ENCODE measurements at regions not wholly inside any gene's neighbourhood (a gene's known extent, or its start where the extent isn't known, plus 50 kb on each side); places are given as distances from the start of the nearest gene placed in this dataset.

DNA sequence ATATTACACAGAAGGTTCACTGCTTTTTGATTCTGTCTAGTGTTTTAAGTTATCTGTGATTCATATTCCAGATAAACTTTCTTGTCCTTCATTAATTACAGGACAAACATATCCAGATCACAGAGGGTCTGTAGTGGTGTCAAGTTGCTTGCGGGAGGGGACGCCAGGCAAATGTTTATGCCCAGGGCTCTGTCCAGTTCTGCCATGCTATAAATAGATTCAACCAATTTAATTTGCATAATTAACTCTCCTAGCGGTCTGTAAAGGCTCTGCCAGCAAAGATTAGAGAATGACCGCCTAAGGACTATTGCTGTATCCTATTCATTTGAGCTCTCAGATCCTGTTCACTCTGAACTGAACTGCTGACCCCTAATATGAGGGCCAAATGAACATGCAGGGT, 59.7 kb upstream of the TRPC4 start:
- Histone ChIP-seq H3K36me3 (no peaks in the 10 kb centered on the region), H3K27me3 (no peaks in the 10 kb centered on the region), H3K9me3 (no peaks in the 10 kb centered on the region), H3K4me1 (no peaks in the 10 kb centered on the region), H3K4me3 (no peak overlapping the region), H3K27ac (no peak overlapping the region)
- DNase-seq (ENCODE audit: low spot score), result no peak
- TF ChIP-seq, protein P1, sequence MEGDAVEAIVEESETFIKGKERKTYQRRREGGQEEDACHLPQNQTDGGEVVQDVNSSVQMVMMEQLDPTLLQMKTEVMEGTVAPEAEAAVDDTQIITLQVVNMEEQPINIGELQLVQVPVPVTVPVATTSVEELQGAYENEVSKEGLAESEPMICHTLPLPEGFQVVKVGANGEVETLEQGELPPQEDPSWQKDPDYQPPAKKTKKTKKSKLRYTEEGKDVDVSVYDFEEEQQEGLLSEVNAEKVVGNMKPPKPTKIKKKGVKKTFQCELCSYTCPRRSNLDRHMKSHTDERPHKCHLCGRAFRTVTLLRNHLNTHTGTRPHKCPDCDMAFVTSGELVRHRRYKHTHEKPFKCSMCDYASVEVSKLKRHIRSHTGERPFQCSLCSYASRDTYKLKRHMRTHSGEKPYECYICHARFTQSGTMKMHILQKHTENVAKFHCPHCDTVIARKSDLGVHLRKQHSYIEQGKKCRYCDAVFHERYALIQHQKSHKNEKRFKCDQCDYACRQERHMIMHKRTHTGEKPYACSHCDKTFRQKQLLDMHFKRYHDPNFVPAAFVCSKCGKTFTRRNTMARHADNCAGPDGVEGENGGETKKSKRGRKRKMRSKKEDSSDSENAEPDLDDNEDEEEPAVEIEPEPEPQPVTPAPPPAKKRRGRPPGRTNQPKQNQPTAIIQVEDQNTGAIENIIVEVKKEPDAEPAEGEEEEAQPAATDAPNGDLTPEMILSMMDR (IDR thresholded peaks at IDR 0.05), result no peak

DNA sequence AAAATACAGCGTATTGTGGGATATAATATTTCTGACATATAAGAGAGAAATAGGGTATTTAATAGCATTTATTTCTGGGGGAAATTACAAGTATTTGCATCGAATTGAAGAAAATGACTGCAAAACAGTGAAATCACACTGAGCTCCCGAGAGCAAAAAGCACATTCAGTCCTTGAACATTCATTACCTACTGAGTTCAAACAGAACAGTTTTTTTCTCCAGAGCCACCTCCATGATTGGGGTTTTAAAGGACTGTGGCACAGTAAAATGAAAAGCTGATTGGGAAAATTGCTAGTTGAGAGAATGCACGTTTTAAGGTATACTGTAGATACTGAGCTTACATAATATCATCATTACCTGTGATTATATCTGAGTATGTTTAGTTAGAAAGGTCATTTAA, 58.0 kb upstream of the TRPC4 start:
- Histone ChIP-seq H3K36me3 (no peaks in the 10 kb centered on the region), H3K27ac (no peak overlapping the region)
- TF ChIP-seq, protein P1 (IDR thresholded peaks at IDR 0.05), result no peak

DNA sequence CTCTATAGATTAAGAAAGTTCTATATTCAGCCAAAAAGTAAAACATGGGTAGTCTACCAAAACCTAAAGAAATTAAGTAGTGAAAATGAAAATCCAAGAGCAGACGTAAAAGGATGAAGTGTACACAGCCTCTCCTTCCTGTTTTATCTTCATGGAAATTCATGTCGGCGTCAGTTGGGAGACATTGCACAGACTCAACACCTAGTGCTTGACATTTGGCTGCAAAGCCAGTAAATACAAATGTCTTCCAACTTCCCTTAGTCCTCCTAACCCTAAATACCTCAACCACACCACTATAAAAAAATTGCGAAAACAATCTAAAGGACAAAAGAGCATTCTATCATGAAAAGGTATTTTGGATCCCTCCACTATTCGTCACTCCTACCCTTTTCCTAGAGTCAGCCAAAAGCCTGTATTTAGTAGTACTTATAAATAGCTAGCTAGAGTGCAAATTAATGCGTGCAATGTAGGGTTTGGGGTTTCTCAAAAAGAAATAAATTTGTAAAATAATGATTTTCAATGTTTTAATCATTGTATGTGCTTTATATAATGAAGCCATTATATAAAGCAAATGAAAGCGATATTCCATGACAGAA, 56.4 kb upstream of the TRPC4 start:
- Histone ChIP-seq H3K4me1 (no peaks in the 10 kb centered on the region), H3K36me3 (no peaks in the 10 kb centered on the region), H3K27me3 (no peaks in the 10 kb centered on the region), H3K4me3 (no peak overlapping the region), H3K9me3 (no peaks in the 10 kb centered on the region), H3K27ac (peak overlapping the region in 1 of 2 donors; percentile 17)
- DNase-seq (ENCODE audit: low spot score), result no peak
- TF ChIP-seq, protein P1 (IDR thresholded peaks at IDR 0.05), result no peak

More for the DNA sequence above, 58.0 kb upstream of the TRPC4 start:
- Histone ChIP-seq H3K4me3 (no peak overlapping the region), H3K9me3 (no peaks in the 10 kb centered on the region), H3K27me3 (no peaks in the 10 kb centered on the region), H3K4me1 (no peaks in the 10 kb centered on the region)
- no peak for DNase-seq (ENCODE audit: low spot score)

DNA sequence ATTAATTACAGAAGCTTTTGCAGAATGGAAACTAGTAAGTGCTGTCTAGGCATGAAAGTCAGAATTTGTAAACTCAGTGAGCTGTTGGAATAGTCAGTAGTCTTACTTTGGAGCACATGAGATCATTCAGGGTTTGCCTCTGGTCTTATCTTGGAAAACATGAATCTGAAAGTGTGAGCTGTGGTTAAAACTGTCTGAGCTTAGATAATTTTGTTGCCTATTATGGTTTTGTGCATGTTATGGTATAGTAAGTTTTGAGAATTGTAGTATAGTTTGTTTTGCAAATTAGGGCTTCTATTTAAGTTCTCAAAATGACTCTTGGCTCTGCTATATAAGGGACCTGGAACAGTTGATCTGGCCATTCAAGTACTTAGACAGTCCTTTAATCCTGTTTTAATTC, 53.7 kb upstream of the TRPC4 start:
- DNase-seq (ENCODE audit: low spot score), result no peak
- Histone ChIP-seq H3K27ac (no peak overlapping the region), H3K4me3 (no peak overlapping the region), H3K9me3 (no peaks in the 10 kb centered on the region), H3K4me1 (no peaks in the 10 kb centered on the region), H3K27me3 (no peaks in the 10 kb centered on the region), H3K36me3 (no peaks in the 10 kb centered on the region)
- TF ChIP-seq, protein P1 (IDR thresholded peaks at IDR 0.05), result no peak

DNA sequence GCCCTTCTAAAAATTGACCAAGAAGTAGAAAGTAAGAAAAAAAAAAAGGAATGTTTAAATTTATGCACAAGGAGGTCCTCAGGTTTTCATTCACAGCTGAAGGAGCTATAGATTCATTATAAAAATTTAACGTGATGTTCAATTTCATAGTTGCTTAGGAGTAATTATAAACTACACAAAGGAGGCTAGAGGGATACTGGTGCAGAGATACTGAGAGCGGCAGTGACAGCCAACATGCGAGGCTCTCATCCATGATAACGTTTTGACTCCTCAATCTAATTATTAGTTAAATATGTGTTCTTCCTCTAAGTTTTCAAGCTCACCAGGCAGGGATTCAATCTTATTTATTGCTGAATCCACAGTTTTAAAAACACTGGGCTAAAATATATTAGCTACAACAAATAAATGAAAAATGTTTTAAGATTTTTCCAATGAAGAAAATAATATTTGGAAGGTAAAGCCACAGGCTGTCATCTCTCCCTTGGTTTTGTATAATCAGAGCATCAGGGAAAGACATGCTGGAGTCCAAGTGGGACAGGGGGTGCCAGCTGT, 49.8 kb upstream of the TRPC4 start:
- H3K36me3 ChIP-seq, result no peaks in the 10 kb centered on the region
- H3K4me1 ChIP-seq, result no peaks in the 10 kb centered on the region
- no peaks in the 10 kb centered on the region for H3K27me3 ChIP-seq
- TF ChIP-seq, protein P1 (IDR thresholded peaks at IDR 0.05), result no peak
- no peak overlapping the region for H3K27ac ChIP-seq
- no peak for DNase-seq (ENCODE audit: low spot score)
- peaks cover 0 to 16% of the 10 kb centered on the region in 2 donors for H3K9me3 ChIP-seq
- H3K4me3 ChIP-seq, result peak overlapping the region in 1 of 2 donors; percentile 28

Data from right atrium auricular region (tissue), 2 donors.